ENCODE measurements at regions not wholly inside any gene's neighbourhood (a gene's known extent, or its start where the extent isn't known, plus 50 kb on each side); places are given as distances from the start of the nearest gene placed in this dataset.

DNA sequence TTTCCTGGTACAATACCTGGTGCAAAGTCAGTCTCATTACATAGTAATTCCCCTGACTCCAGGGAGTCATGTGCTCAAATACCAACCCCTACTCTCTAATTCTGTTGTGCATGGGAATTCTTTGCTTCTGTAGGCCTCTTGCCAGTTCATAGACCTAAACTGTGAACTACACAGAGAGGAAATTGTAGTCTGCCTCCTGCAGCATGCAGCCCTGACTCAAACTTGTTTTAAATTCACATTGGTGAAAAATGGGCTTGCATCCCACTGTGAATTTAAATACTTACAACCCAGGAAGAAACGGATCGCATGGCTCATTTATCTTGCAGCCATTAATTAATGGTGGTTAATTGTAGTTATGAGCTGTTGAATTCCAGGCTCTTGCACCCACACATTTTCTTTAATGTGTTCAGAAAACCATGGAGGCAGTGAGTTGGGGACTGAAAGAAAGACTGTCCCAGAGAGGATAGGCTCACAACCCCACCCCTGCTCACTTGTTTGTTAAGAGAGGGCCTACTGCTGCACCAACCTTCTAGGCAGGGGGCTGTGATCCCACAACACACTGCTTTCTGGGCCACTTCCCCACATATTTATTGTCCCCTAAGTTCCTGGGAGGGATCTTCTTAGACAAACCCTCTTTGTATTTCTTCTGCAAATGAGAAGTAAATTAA lies 579.1 kb downstream of the DHX35 start:
- TF ChIP-seq POLR2A (IDR thresholded peaks at IDR 0.05; ENCODE audit: low read length), result no peak
- no peak for TF ChIP-seq GATA1 (IDR thresholded peaks at IDR 0.05; ENCODE audit: low read depth, low read length)
